HG03378 (cell line): ENCODE measurements at regions not wholly inside any gene's neighbourhood (a gene's known extent, or its start where the extent isn't known, plus 50 kb on each side); places are given as distances from the start of the nearest gene placed in this dataset.

ENCODE experiments used
- ATAC-seq: cut with Tn5 transposase; IDR thresholded peaks from one replicate; pipeline ENCODE4 v1.9.1; 2021; ENCODE audit warnings: mild to moderate bottlenecking, moderate library complexity; ENCODE audit not compliant: unreplicated experiment

- ATAC-seq: no peak
Observed at GRCh38 chr11:23976426-23976825, 520.4 kb upstream of the LUZP2 start.

- no peak for ATAC-seq
Observed at GRCh38 chr11:23976841-23977271, 520.0 kb upstream of the LUZP2 start.

GRCh38 chr11:23988381-23989006 is 508.4 kb upstream of the LUZP2 start:
- no peak for ATAC-seq

DNA sequence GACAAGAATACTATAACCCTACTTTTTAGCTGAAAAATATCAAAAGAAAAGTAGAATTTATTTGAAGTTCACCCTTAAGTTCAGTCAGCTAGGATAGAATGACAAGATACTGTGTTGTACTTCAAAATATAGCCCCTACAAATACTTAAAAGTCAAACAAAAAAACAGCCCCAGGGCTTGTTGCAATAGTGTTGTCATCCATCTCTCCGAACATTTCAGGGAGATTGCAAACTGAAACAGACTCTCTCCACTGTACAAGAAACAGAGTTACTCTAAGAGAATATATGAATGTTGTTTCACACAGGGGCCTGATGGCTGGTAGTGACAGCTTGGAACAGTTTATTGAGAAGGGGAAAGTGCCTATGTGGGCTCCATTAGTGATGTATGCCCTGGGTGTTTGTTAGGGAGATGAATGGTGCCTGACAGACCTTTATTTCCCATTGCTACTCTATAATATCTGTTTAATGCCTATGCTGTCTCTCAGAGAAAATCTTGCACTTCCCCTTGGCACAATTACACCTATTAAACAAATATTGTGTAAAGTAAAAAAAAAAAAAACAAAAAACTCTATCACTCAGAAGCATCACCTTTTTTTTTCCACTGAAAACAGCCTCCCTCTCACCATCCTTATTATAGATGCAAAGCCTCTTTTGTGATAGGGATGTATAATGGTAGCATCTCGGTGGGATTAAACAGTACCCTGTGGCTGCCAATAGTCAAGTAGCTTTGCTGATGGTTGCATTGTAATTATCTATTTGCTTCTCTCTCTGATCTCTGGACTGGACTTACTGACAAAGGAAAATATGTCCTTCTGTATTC is 506.3 kb upstream of the LUZP2 start:
- ATAC-seq: no peak

GRCh38 chr11:23991165-23991539 is 505.7 kb upstream of the LUZP2 start:
- no peak for ATAC-seq

- no peak for ATAC-seq
Observed at GRCh38 chr11:23995891-23996290, 501.0 kb upstream of the LUZP2 start.

- ATAC-seq: no peak
Observed at GRCh38 chr11:23997356-23997755, 499.5 kb upstream of the LUZP2 start.

DNA sequence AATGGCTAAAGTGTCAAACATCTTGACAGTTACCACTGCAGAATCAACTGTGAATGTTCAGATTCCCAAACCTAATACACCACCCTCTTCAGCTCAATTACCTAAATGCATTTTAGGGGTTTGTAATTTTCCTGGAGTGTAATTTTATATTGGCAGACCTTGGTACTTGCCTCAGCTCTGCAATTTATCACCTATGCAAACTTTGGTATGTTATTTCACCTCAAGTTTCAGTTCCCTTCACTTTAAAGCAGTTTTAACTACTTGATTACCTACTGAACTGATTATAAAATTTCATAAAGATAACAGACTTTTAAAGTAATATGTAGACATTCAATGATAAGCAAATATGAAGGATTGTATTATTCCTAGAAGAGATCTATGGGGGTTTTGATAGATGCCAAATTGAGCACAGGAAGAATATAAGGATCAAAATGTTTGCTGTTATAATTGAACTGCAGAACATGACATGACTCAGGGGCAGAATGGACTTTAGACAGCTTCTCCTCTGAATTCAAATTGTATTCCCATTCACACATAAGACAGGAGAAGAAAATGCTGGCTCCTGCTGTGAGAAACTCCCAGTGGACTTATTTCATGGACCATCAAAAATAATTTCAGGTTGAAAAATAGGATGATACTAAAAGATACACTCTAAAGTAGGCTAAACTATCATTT is 491.5 kb upstream of the LUZP2 start:
- ATAC-seq: no peak

GRCh38 chr11:24043842-24044241 is 453.0 kb upstream of the LUZP2 start:
- ATAC-seq: no peak

DNA sequence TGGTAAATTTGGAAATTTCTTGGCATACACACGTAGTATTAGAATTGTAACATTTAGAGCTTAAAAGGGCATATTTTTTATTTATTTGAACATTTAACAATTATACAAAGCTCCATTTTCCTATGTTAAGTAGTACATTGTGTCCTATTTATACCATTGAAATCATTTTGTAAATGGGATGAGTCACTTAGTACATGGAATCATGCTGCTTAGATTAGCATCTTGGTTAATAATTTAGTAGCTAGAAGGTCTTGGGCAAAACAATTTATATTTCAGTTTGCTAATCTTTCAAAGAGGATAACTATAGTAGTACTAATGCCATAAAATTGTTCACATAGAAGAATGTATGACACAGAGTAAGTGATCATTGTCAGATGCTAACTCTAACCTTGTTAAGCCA is 450.1 kb upstream of the LUZP2 start:
- no peak for ATAC-seq

DNA sequence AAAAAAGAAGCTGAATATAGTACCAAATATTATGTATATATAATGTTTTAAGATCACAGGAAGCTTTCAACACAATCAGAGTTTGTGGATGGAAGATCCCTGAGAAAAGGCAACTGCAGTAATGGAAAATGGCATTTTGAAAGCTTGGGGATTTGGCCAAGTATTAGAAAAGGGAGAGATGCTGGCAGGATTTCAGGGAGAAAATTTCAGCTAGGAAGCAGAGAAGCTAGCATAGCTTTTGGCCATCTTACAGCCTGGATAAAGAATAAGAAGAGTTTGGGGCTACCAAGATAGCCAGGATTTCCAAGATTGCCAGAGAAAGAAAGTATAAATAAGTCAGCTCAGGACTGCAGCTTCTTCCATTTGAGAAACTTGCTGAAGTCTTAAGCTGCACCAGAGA is 440.8 kb upstream of the LUZP2 start:
- no peak for ATAC-seq

DNA sequence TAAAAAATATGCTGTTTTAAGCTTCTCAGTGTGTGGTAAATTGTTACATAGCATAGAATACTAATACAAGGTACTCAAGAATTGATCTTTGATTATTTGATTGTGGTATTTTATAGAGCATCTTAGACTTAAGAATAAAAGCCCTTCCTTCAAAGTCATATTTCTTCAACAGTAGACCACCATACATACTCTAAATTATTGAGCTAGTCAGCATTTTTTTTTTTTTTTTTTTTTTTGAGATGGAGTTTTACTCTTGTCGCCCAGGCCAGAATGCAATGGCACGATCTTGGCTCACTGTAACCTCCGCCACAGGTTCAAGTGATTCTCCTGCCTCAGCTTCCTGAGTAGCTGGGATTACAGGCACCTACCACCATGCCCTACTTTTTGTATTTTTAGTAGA is 436.7 kb upstream of the LUZP2 start:
- no peak for ATAC-seq

GRCh38 chr11:24064309-24064903 is 432.4 kb upstream of the LUZP2 start:
- no peak for ATAC-seq

DNA sequence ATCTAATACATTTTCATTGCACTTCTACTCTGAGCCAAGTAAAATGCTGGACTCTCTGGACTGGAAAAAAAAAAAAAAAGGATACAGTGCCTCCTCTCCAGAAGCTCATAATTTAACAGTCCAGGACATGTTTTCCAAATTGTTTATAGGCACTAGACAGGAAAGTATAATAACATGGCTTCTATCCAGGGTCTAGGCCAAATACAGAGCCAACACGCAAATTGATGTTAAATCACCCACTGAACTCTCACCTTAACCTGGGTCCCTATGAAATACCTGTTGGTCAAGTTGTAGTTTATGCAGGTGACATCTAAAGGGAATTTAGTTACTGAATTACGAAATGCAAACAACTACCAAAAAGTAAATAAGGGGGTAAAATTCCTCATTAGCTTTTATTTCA is 428.7 kb upstream of the LUZP2 start:
- no peak for ATAC-seq

GRCh38 chr11:24070435-24070834 is 426.4 kb upstream of the LUZP2 start:
- ATAC-seq: no peak

- ATAC-seq: no peak
Observed at GRCh38 chr11:24078018-24078417, 418.8 kb upstream of the LUZP2 start.

GRCh38 chr11:24082241-24082640 is 414.6 kb upstream of the LUZP2 start:
- no peak for ATAC-seq

GRCh38 chr11:24082860-24083259 is 414.0 kb upstream of the LUZP2 start:
- no peak for ATAC-seq

- no peak for ATAC-seq
Observed at GRCh38 chr11:24084956-24085355, 411.9 kb upstream of the LUZP2 start.

DNA sequence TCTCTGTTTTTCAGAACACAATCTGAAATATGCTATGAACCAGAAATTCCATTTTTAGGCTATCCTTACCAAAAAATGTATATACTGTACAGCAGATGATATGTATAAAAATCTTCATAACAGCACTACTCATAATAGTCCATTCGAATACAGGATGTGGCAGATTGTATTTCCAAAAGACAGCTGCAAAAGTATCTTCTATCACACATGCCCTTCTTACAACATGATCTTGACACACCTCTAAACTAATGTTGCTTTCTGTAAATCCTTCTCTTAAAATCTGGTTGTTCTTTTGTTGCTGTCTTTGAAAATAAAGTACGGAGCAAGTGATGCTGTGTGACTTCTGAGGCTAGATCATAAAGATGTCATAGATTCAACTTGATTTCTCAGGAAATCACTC is 409.9 kb upstream of the LUZP2 start:
- no peak for ATAC-seq

DNA sequence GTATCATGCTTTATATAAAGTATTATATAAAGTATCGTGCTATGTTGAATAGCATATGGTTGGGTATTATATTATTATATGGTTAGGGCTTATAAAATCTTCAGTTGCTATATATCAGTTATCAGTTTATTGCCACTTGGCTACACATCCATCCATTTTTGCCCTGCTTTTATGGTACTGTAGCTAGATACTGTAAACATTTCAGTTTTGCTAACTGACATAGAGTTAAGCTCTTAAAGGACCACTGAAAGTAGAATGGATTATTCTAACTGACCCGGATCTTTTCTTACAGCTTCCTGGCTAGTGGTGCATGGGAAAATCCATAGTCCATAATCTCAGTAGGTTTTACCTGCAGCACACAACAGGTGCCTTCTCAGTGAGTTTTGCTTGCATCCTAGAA is 405.3 kb upstream of the LUZP2 start:
- no peak for ATAC-seq

DNA sequence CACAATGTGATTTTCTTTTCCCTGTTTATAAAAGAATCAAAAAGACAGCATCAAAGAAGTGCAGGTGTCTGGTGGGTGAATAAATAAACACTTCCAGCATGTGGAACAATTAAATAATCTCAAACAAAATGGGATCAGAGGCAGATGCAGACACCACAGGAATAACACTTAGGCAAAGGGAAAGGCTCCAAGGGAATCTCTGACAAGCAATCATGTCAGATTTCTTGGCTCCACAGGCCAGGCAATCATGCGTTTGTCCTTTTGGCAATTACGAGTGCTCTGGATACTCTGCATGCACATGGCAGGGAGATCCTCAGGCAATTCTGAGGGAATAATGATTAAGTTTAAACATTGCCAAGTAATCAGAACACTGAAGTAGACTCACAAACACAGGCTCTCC is 403.5 kb upstream of the LUZP2 start:
- no peak for ATAC-seq
